Femur (tissue), 1 donor: ENCODE measurements at regions not wholly inside any gene's neighbourhood (a gene's known extent, or its start where the extent isn't known, plus 50 kb on each side); places are given as distances from the start of the nearest gene placed in this dataset.

Experiments
- DNase-seq: peaks from one replicate; pipeline ENCODE4 v3.0.0-alpha.2; 2017

DNA sequence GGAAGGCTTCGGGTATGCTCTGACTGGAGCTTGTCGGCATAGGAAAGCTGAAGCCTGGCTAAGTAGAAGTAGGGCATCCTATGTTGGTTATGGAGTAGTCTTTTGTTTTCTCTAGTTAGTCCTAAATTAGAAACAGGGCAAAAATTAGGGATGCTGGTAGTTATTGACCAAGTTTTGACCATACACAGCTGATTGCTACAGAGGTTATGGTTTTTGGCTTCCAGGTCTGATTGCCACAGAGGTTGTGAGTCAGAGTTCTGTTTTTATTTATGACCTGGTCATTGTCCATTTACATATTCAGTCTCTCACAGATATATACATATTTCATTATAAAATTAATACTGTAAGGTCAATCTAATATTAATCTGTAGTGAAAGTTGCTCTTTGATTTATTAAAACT lies 219.2 kb downstream of the FSCB start:
- DNase-seq = no peak

- DNase-seq = no peak
Measured at GRCh38 chr14:44286201-44286600, 220.9 kb downstream of the FSCB start.

DNA sequence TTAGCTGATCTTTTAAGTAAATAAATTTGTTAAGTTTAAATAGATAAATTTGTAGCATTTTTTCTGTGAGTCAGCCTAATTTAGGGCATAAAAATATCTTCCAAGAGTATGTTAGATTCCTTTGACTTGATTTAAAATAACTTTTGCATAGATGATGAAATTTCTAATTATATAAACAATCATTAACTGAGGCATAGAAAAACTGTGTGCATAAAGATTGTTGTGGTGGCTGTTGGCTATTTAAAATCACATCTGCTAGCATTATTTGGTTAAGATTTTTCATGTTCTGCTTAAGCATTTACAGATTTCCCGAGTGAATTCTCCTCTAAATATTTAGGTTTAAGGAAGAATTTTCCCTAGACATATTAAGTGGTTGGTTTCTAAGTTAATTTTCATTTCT lies 223.2 kb downstream of the FSCB start:
- no peak for DNase-seq

DNA sequence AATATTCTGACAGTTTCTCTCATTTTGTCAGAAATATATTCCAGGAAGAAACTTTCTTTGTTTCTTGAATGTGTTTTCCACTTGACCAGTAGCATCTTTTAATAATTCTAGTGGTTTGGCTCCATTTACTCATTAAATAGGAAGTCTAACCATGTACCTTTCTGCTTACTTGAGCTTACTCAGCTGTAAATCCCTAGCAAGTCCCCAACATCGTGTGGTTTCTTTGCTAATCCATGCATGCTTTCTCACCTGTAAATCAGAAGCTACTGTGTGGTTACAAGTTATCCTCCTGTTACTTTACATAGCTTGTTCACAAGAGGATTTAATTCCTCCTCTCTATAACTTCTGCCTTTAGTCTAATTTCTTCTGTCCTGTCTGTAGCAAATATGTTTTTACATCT lies 227.7 kb downstream of the FSCB start:
- DNase-seq = no peak

DNA sequence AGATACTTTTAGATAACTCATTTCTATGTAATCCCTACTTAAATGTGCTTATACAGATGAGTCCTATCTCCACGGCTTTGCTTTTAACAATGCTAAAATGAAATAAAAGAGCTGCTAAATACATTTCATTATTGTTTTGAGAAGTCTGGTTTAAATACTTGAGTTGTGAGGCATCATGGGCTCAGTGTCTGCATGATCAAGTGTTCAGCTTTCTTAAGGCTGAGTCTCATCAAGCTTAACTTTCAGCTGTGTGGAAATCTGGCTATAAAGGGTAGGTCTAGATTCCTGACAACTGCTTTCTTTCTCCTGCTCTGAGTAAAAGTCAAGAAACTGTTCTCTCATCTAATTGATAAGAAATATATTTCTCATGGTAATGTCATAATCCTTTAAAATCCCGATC lies 235.4 kb downstream of the FSCB start:
- no peak for DNase-seq

GRCh38 chr14:44271006-44271405 lies 236.1 kb downstream of the FSCB start:
- no peak for DNase-seq

GRCh38 chr14:44265246-44265645 lies 241.8 kb downstream of the FSCB start:
- no peak for DNase-seq

- DNase-seq = no peak
Measured at GRCh38 chr14:44215660-44216059, 291.4 kb downstream of the FSCB start.

DNA sequence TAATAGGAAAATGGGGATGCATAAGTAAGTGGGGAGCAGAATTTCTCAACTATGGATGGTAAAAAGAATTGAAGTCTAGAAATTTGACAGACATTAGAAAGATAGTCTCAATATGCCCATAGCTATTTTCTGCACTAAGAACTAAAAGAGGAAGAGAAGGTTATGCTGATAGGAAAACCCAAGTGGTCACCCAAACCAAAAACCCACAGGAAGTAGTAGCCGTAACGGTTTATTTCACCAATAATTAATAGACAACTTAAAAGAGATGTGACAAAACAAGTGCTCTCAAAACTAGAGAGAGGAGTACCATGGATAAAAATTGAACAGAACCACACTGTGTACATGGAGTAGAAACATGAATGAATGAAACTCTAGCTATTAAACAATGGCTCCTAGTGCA lies 295.4 kb downstream of the FSCB start:
- no peak for DNase-seq

GRCh38 chr14:44204061-44204835 lies 302.8 kb downstream of the FSCB start:
- DNase-seq = no peak

DNA sequence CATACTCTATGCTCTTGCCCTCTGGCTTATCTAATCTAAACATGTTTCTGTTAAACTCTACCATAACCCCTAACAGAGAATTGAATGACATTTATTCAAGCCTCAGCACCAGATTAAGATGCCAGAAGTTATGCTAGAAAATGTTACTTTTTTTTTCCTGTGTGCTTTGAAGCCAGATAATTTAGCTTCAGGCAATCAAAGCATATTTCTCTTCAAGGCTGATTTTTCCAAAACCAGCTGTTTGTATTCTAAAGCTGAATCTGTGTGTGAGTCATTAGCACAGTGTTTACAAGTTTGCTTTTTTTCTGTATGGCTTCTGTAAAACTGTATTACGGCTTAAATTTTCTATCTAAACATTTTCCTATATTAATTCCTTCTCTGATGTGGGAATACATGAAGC lies 326.1 kb downstream of the FSCB start:
- DNase-seq = no peak

GRCh38 chr14:44170556-44170955 lies 336.5 kb downstream of the FSCB start:
- no peak for DNase-seq

GRCh38 chr14:44170101-44170500 lies 337.0 kb downstream of the FSCB start:
- DNase-seq = no peak

DNA sequence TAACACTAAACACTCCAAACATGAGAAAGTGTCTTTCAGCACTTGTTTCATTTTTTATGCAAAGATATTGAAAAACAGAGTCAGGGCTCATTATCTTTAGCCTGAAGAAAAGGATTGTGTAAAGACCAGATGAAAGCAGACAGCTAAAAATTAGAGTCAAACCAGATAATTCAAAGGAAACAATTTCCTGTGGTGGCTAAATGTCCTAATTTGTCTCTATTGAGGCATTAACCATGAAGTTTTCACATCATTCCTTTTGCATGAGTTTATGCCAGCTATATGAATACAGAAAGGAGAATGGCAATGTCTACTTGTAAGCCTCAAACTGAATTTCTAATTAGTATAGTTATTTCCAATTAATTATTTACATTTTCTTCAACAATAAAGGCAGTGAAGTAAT lies 338.5 kb downstream of the FSCB start:
- no peak for DNase-seq

DNA sequence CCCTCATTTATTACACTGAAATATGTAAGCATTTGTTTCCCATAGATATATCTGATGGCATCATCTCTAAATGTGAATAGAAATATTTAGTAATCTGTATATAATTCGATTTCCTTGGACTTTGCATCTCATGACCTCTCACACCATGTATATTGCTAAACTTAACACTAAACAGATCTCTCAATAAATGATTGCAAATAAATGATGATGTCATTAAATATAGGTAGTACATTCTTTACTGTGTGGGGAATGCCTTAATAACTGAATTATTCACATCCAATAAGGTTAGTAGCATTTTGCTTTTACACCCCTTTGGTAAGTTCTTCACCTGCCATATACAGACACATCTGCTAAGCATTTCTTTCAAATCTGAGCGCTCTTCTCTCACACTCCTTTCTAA lies 340.5 kb downstream of the FSCB start:
- no peak for DNase-seq

DNA sequence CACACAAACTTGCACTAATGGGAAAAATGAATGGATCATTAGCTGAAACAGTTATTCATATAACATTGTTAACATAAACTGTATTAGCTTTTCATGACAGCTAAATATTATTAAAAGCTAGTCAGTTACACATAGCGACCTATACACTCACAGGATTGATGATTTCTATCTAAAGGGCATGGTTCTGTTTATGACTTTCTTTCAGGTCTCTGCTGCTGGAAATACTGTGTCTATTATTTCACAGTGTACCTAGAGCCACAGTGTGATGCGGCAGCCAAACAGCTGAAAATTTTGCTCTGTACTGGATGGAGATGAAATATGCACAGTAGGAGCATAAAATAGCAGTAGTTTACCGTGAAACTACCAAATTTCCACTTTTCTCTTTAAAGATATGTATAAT lies 341.1 kb downstream of the FSCB start:
- no peak for DNase-seq

DNA sequence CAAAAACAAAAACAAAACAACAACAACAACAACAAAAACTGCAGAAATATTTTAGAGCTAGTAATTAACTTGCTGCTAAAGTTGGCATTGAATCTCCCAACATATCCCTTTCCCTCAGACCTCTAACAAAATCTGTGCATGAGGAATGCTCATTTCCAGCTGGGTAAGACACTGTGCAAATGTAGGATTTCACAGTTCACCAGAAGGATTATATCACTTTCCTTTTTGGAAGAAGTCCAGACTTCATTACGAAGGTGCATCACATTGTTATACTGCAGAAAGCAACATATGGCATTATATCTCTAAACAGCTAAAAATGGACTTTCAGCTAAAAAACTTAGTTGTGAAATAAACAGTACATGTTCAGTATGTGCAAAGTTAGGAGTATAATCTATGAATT lies 341.8 kb downstream of the FSCB start:
- DNase-seq = no peak

DNA sequence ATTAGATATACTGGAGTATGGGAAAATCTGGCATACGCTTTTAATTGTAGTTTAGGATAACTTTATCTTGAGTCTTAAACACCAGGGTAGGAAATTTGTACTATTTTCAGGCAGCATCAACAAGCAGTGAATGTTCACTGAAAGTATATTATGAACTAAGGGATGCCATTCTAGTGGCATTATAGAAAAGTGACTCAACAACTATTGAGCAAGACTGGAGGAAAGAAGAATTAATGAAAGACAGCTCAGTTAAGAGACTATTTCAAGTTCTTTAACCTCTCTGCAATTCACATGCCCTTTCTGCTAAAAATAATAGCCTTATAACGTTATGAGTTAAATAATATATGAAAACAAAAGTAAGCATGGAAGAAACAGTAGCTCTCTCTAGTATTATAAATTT lies 343.1 kb downstream of the FSCB start:
- DNase-seq = no peak

GRCh38 chr14:44162197-44162596 lies 344.9 kb downstream of the FSCB start:
- no peak for DNase-seq

GRCh38 chr14:44154874-44155273 lies 352.2 kb downstream of the FSCB start:
- DNase-seq = no peak

DNA sequence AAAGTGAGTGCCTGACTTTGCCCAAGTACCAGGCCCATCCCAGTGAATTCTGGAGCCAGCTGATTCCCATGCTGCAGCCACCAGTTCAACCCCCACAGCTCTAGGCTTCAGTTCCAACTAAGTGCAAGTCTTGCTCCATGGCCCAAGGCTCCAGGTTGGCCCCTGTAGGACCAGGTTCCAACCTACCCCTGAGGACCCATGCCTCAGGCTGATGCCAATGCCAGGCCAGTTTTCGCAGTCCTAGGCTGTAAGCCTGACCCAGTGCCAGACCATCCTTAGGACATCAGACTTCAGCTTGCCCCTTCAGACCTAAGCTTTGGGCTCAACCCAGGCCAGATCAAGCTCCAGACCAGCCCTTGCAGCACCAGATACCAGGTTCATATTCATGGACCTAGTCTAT lies 352.6 kb downstream of the FSCB start:
- DNase-seq = no peak

DNA sequence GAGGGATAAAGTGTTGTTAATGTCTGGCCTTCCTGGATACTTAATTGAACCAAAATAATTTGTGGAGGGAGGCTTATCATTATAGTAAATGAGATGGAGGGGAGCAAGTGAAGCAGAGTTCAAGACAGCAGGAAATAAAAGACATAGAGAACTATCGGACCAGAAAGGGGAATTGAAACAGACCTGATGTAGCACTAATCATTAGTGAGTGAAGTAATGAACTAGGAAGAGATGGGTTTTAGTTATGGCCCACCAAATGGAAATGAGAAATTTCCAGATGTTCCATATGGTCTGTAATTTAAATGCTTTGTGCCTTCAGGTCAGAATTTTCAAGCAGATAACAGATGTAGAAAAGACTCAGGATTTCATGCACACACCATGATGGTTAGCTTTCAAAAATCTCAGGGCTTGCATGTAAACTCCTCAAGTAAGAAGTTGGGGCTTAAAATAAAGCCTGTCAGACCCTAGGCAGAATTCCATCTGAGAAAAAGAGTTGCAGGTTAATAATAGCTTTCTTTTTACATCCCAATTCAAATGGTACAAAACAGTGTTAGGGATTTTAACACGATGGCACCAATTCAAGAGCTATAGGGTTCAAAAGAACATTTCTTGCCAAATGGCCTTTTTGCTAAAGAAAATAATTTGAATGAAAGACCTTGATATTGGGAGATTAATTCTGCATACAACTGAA lies 355.8 kb downstream of the FSCB start:
- DNase-seq = no peak

DNA sequence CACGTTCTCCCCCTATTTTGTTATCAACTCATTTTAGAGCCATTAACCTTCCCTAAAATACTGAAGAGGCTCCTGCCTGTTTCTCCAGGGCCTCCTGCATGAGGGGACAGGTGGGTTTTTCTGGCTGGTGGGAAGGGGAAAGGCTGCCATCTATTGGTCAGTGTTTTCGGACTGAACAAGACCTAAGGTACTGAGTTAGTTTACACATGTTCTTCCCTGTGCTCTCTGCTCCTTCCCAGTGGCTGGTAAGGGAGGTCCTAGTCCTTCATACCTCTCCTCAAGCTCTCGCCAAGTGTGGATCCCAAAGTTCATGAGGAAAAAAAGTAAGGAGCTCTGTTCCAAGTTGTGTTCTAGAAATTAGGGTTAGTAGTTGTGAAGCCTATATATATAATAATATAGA lies 357.5 kb downstream of the FSCB start:
- peak; percentile 20 for DNase-seq

DNA sequence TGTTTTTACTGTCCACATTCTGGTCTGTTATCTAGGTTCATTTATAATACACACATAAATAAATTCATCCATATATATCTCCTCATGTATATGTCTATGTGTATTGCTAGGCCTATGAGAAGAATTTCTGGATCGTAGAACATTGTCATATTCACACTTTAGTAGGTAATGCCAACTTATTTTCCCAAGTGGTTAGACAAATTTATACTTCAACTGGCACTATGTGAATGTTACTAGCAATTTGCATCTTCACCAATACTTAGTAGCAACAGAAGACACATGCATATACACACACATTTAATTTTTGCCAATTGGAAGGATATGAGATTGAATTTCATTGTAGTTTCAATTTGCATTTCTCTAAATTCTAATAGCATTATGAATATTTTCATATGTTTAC lies 365.1 kb downstream of the FSCB start:
- no peak for DNase-seq

- DNase-seq = no peak
Measured at GRCh38 chr14:44135972-44136371, 371.1 kb downstream of the FSCB start.
